Activated CD4-positive, alpha-beta T cell treated with anti-CD3 and anti-CD28 coated beads for 24 hours (primary cell): ENCODE measurements at regions not wholly inside any gene's neighbourhood (a gene's known extent, or its start where the extent isn't known, plus 50 kb on each side); places are given as distances from the start of the nearest gene placed in this dataset.

Experiments used
- DNase-seq, 2 donors: peaks; one replicate each; pipeline ENCODE4 v3.0.0-alpha.2; 2020; ENCODE audit warnings: low read depth in 2 of 2

GRCh38 chr9:89655990-89656657 is 51.3 kb downstream of the GADD45G start:
- no peak for DNase-seq

DNA sequence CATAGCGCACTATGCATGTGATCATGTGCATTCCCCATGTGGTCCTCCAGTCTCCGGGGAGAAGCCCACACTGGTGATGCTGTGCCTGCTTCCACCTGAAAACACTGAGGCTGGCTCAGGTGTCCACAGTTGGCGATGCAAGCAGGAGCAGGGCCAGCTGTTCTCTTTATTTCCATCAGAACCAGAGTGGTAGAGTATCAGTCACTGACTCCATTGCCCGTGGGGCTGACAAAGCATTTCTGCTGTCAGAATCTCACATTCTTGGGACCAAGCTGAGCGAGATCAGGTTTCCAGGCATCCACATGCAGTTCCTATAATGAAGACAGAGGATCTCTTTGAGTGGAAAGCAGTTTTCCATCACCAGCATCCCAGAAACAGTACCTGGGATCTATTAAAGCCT is 52.5 kb downstream of the GADD45G start:
- no peak for DNase-seq

GRCh38 chr9:89657765-89658164 is 53.0 kb downstream of the GADD45G start:
- DNase-seq, result no peak

DNA sequence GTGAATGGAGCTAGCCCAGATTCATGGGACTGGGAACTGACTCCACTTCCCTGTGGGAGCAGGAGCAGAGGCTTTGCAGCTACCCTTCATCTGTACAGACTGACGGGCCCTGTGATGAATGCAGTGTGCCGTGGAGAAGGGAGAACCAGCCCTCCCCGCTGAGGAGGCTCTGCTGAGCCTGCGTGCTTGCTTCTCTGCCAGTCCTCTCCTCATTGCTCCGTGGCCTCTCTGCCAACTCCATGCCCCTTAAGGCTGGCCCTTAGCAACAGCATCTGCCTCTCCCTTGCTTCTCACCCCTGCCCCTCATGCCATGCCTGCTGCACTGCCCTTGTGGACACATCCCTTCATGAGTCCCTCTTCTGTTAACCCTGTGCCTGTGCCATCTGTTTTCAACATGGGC is 53.6 kb downstream of the GADD45G start:
- no peak for DNase-seq

- no peak for DNase-seq
Observed at GRCh38 chr9:89658931-89659330, 54.1 kb downstream of the GADD45G start.

- DNase-seq, result no peak
Observed at GRCh38 chr9:89659473-89659872, 54.7 kb downstream of the GADD45G start.

GRCh38 chr9:89659891-89660685 is 55.3 kb downstream of the GADD45G start:
- DNase-seq, result no peak

DNA sequence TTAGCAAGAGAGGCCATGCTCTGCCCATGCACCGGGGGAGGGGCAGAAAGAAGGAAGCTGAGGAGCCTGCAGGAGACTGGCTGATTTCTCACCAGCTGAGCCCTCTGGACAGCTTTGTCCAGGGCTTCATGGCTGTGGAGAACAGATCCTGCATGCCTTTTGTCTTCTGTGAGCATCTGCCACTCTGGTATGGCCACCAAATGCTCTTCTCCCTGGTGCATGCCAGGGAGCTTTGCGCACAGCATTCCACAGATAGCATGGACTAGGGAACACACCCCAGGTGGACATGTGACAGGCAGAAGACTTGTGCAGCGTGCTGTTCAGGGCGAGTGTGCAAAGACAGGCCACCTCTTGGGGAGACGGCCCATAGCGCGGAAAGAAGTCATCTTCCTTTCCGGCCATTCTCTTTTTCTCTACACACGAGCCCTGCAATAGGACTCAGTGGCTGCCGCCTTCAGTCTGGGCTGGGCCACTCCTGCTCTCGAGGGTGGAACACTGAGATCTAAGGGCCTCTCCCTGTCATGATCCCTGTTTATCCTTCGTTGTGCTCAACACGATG is 56.7 kb downstream of the GADD45G start:
- no peak for DNase-seq

GRCh38 chr9:89661956-89662717 is 57.3 kb downstream of the GADD45G start:
- no peak for DNase-seq

- no peak for DNase-seq
Observed at GRCh38 chr9:89662718-89663613, 58.2 kb downstream of the GADD45G start.

DNA sequence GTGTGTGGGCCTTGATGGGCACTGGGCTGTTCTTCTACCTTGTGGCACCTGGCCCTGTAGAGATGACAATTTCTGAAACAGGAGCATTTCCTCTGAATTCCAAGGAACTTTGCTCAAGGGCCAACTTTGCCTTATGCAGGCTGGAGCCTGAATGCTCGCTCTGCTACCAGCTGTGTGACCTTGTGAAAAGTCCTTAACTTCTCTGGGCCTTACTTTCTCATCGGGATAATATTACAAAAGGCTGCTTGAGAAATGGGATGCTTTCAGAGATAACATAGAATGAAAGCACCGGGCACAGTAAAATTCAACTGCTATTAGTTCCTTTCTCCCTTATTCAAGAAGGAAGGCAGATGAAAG is 58.8 kb downstream of the GADD45G start:
- DNase-seq, result no peak

- DNase-seq, result no peak
Observed at GRCh38 chr9:89664010-89664409, 59.2 kb downstream of the GADD45G start.

GRCh38 chr9:89664896-89665329 is 60.1 kb downstream of the GADD45G start:
- no peak for DNase-seq

DNA sequence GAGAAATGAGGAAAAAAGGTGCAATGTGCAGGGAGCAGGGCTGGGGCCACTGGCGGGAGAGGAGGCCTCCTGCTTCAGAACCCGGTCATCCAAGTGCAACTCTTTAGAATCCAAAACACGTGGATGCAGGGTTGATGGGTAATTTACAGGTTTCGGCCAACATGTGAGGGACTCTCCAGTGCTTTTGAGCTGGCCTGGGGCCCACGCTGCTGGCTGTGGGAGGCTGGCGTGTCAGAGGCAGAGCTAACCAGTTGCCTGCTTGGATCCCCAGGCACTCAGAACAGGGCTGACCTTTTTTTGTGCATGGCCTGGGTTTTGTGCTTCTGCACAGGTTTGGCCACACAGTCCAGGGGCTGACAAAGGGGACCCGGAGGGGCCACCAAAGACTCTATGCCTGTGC is 61.6 kb downstream of the GADD45G start:
- DNase-seq, result no peak

DNA sequence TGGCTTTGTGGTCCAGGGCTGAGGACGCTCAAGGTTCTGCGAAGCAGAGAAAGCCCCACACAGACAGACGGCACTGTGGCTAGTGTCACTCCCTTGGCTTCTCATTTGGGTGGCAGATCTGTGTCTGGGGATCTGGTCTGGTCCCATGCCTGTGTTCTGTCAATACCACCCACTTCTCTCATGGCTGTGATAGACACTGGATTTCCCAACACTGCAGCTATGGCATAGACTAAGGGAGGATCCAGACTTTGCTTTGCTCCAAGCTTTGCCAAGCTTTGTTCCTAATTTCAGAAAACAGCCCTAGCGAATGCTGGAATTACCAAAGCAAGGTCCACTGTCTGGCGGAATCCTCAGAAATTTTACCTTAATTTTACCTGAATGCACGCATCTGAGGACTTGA is 62.1 kb downstream of the GADD45G start:
- DNase-seq, result no peak

- no peak for DNase-seq
Observed at GRCh38 chr9:89667726-89668125, 62.9 kb downstream of the GADD45G start.

DNA sequence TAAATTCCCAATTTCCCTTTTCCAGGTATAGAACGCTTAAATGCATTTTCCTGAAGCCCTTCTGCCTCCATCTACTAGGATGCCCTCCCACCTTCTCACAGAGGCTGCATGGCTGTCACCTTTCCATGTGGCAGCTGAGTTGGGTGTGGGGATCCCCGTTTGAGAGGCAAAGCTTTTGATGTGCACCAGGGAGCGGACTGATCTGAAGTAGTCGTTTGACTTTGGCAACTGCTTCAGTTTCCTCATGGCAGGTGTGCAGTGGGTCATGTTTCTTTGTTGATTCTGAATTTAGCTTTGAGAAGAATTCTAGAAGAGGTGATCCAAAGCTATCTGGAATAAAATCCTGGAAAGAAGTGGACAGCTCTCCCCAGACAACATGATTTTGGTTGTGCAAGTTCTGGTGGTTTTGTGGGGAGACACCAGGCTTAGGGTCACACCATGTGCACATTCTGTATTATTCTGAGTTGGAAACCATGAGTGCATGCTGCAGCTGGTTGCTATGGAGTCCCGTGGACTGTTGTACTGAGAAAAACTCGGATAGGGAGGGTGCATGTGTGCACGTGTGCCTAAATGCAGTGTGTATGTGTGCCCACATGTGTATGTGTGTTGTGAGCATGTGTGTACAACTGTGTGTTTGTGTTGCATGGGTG is 63.5 kb downstream of the GADD45G start:
- no peak for DNase-seq

DNA sequence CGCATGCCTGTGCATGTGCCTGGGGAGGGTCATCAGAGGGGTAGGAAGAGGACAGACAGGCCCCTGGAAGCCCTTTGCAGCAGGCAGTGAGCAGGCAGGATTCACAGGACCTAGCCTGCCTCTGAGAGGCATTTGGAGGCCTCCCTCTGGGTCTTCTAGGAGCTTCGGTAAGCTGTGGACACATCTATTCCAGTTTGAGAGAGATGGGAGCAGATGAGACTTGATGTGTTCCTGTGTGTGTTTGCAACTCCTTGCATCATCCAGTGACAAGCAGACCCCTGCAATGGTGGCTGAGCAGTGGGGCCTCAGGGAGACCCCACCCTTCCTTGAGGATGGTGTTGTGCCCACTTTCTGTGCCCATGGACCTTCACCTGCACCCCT is 64.0 kb downstream of the GADD45G start:
- no peak for DNase-seq

GRCh38 chr9:89669361-89669842 is 64.6 kb downstream of the GADD45G start:
- DNase-seq, result no peak

DNA sequence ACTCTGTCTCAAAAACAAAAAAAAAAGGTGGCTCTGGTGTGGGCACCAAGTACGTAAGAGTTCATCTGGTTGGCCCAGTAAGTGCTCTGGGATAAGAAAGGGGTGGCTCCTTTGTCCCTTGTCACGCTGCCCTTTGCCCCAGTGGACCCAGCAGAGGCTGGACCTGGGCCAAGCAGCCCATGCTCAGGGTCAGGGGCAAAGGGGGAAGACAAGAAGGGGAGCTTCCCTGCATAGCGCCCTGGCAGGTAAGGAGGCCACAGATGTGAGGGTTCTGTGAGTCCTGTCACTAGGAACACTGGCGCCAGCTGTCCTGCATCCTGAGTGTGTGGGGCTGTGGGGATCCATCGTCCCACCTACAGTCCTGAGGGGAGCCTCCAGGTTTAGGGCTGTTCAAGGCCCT is 65.3 kb downstream of the GADD45G start:
- no peak for DNase-seq
